RWPE2 (cell line): ENCODE measurements at regions not wholly inside any gene's neighbourhood (a gene's known extent, or its start where the extent isn't known, plus 50 kb on each side); places are given as distances from the start of the nearest gene placed in this dataset.
A peak's percentile ranks its signal among the peaks of the same experiment; 100 is the strongest.

Experiments
- ATAC-seq: fragments of 200-7000 bp; cut with Tn5 transposase; 3 replicates; pipeline ENCODE4 v1.9.1; 2021; ENCODE audit warnings: low read depth
- DNase-seq: peaks from one replicate; pipeline ENCODE4 v3.0.0-alpha.2; 2020; ENCODE audit warnings: low spot score
- H3K27ac ChIP-seq: fragments of 450-650 bp; 2 replicates; pipeline ENCODE4 v1.5.1; 2017; ENCODE audit warnings: mild to moderate bottlenecking; ENCODE audit not compliant: poor library complexity, severe bottlenecking
- H3K27me3 ChIP-seq: fragments of 250-450 bp; sonication (Bioruptor Pico); 2 replicates; pipeline ENCODE4 v1.5.1; 2021; ENCODE audit warnings: mild to moderate bottlenecking, moderate library complexity; ENCODE audit not compliant: insufficient read depth, poor library complexity, severe bottlenecking
- H3K36me3 ChIP-seq: fragments of 250-450 bp; sonication (Bioruptor Pico); 2 replicates; pipeline ENCODE4 v1.5.1; 2020; ENCODE audit warnings: low read depth, mild to moderate bottlenecking, moderate library complexity
- H3K4me1 ChIP-seq: fragments of 250-450 bp; sonication (Bioruptor Pico); 2 replicates; pipeline ENCODE4 v1.5.1; 2021; ENCODE audit warnings: mild to moderate bottlenecking, moderate library complexity; ENCODE audit not compliant: insufficient read depth, poor library complexity, severe bottlenecking
- H3K4me3 ChIP-seq: fragments of 250-450 bp; sonication (Bioruptor Pico); 2 replicates; pipeline ENCODE4 v1.5.1; 2021; ENCODE audit warnings: mild to moderate bottlenecking, moderate library complexity; ENCODE audit not compliant: severe bottlenecking
- H3K9me3 ChIP-seq: fragments of 250-450 bp; sonication (Bioruptor Pico); 2 replicates; pipeline ENCODE4 v1.5.1; 2021; ENCODE audit warnings: mild to moderate bottlenecking, moderate library complexity; ENCODE audit not compliant: severe bottlenecking
- CTCF ChIP-seq: fragments of 450-650 bp; IDR thresholded peaks from one replicate; pipeline ENCODE4 v1.5.1; 2017; ENCODE audit warnings: mild to moderate bottlenecking, moderate library complexity; ENCODE audit not compliant: poor library complexity, severe bottlenecking

GRCh38 chr20:22696759-22697158 lies 112.4 kb upstream of the FOXA2 start:
- H3K4me1 ChIP-seq: peaks cover 6% of the 10 kb centered on the region
- H3K4me3 ChIP-seq: no peak overlapping the region
- DNase-seq (no peak), ATAC-seq (no peak)
- H3K27me3 ChIP-seq: no peaks in the 10 kb centered on the region
- no peak overlapping the region for H3K27ac ChIP-seq
- no peaks in the 10 kb centered on the region for H3K36me3 ChIP-seq
- no peak for TF ChIP-seq CTCF
- no peaks in the 10 kb centered on the region for H3K9me3 ChIP-seq

GRCh38 chr20:22698259-22698842 lies 114.0 kb upstream of the FOXA2 start:
- Histone ChIP-seq H3K4me1 (peaks cover 6% of the 10 kb centered on the region), H3K4me3 (no peak overlapping the region), H3K27ac (peak overlapping the region; percentile 18), H3K27me3 (no peaks in the 10 kb centered on the region), H3K36me3 (no peaks in the 10 kb centered on the region), H3K9me3 (no peaks in the 10 kb centered on the region)
- ATAC-seq (peak; percentile 84), DNase-seq (no peak)
- TF ChIP-seq CTCF: no peak

- no peak overlapping the region for H3K27ac ChIP-seq
- H3K4me1 ChIP-seq: peaks cover 6% of the 10 kb centered on the region
- no peaks in the 10 kb centered on the region for H3K27me3 ChIP-seq
- no peaks in the 10 kb centered on the region for H3K9me3 ChIP-seq
- no peak for DNase-seq
- no peak for ATAC-seq
- H3K36me3 ChIP-seq: no peaks in the 10 kb centered on the region
- no peak for TF ChIP-seq CTCF
- H3K4me3 ChIP-seq: no peak overlapping the region
These were observed 115.0 kb upstream of the FOXA2 start for GRCh38 chr20:22699396-22699795.

- Histone ChIP-seq H3K27ac (no peak overlapping the region), H3K4me1 (peaks cover 6% of the 10 kb centered on the region), H3K4me3 (no peak overlapping the region), H3K9me3 (no peaks in the 10 kb centered on the region), H3K36me3 (no peaks in the 10 kb centered on the region), H3K27me3 (no peaks in the 10 kb centered on the region)
- ATAC-seq (no peak), DNase-seq (no peak)
- no peak for TF ChIP-seq CTCF
These were observed 116.0 kb upstream of the FOXA2 start for GRCh38 chr20:22700367-22700766.

- no peaks in the 10 kb centered on the region for H3K36me3 ChIP-seq
- H3K9me3 ChIP-seq: no peaks in the 10 kb centered on the region
- ATAC-seq: 0 out of 3 replicates have a peak, but pooled peaks have one; percentile 12
- H3K4me1 ChIP-seq: peaks cover 6% of the 10 kb centered on the region
- no peak overlapping the region for H3K4me3 ChIP-seq
- no peak overlapping the region for H3K27ac ChIP-seq
- no peaks in the 10 kb centered on the region for H3K27me3 ChIP-seq
- DNase-seq: no peak
- TF ChIP-seq CTCF: no peak
These were observed 117.4 kb upstream of the FOXA2 start for GRCh38 chr20:22701679-22702308.
